ENCODE measurements at regions not wholly inside any gene's neighbourhood (a gene's known extent, or its start where the extent isn't known, plus 50 kb on each side); places are given as distances from the start of the nearest gene placed in this dataset.
A peak's percentile ranks its signal among the peaks of the same experiment; 100 is the strongest.

DNA sequence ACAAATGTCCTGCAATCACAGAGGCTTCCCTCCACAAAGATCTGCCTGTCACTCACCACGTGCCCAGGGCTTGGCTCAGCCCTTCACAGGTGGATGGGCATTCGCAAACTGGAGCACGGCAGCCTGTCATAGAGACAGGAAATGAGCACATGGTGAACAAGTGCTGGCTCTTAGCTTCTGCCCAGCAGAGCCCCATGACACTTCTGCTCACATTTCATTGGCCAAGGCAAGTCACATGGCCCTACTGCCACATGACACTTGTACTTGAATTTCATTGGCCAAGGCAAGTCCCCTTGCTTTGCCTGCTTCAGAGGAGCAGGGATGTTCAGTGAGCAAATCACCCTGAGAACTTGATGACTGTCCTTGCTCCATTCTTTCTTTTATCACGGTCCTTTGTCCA is 110.8 kb upstream of the PPP2R2D start:
- DNase-seq, result peak; percentile 34
- no peaks in the 10 kb centered on the region for H3K4me1 ChIP-seq
- H3K9me3 ChIP-seq, result no peaks in the 10 kb centered on the region
- H3K4me3 ChIP-seq, result no peak overlapping the region
- 83 to 100% methylated on average over 3 to 4 of the region's 4 CpGs for WGBS, 2 donors
- no peak overlapping the region for H3K27ac ChIP-seq
- H3K27me3 ChIP-seq, result no peaks in the 10 kb centered on the region
- intact Hi-C loops (cut with DNase I; ENCODE audit: low total_unique reads), result no loop called here
- H3K36me3 ChIP-seq (ENCODE audit: low read depth, missing control alignments), result no peaks in the 10 kb centered on the region
- no peak for TF ChIP-seq POLR2A (IDR thresholded peaks at IDR 0.05)
- no peak for TF ChIP-seq CTCF (IDR thresholded peaks at IDR 0.05)

DNA sequence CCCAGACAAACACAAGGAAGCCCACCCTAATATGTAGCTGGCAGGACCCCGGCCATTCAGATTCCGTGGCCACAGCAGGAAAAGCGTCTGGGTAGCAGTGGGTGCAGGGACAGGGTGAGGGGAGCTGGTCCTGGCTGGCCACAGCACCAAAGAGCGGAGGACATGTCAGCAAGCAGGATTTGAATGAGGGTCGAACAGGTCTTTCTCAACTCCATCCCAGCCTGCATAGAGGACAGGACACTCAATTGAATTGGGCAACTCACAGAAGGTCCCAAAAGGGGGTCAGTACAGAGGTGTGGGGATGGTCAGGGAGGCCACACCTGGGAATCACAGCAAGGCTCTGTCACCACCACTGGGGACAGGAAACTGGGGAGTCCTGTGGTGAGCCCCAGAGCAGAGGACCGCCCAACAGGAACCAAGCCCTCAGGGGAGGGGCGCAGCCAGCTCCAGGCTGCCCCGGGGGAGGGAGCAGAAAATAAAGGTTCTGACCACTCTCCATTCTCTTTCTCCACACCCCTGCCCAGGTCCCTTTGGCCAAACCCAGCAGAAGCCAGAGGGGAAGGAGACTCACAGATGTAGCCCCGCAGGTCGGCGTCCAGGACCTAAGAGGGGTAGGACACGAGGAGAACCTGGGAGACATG is 108.7 kb upstream of the PPP2R2D start:
- intact Hi-C loops (cut with DNase I; ENCODE audit: low total_unique reads), result no loop called here

GRCh38 chr10:131792809-131793208 is 108.0 kb upstream of the PPP2R2D start:
- 88 to 89% methylated on average over 6 to 7 of the region's 7 CpGs for WGBS, 2 donors
- Histone ChIP-seq H3K4me1 (no peaks in the 10 kb centered on the region), H3K27me3 (no peaks in the 10 kb centered on the region), H3K4me3 (no peak overlapping the region), H3K9me3 (no peaks in the 10 kb centered on the region), H3K36me3 (ENCODE audit: low read depth, missing control alignments) (no peaks in the 10 kb centered on the region), H3K27ac (no peak overlapping the region)
- TF ChIP-seq POLR2A (IDR thresholded peaks at IDR 0.05) (no peak), CTCF (IDR thresholded peaks at IDR 0.05) (no peak)
- DNase-seq, result no peak
- intact Hi-C loops (cut with DNase I; ENCODE audit: low total_unique reads), result no loop called here

More for the DNA sequence above, 108.7 kb upstream of the PPP2R2D start:
- TF ChIP-seq POLR2A (IDR thresholded peaks at IDR 0.05) (no peak), CTCF (IDR thresholded peaks at IDR 0.05) (no peak)
- H3K27me3 ChIP-seq, result no peaks in the 10 kb centered on the region
- H3K36me3 ChIP-seq (ENCODE audit: low read depth, missing control alignments), result no peaks in the 10 kb centered on the region
- H3K4me1 ChIP-seq, result no peaks in the 10 kb centered on the region
- 82 to 84% methylated on average over 12 of the region's 12 CpGs for WGBS, 2 donors
- H3K27ac ChIP-seq, result no peak overlapping the region
- H3K4me3 ChIP-seq, result no peak overlapping the region
- DNase-seq, result no peak
- no peaks in the 10 kb centered on the region for H3K9me3 ChIP-seq

GRCh38 chr10:131795761-131796160 is 105.0 kb upstream of the PPP2R2D start:
- no peaks in the 10 kb centered on the region for H3K36me3 ChIP-seq (ENCODE audit: low read depth, missing control alignments)
- intact Hi-C loops (cut with DNase I; ENCODE audit: low total_unique reads), result no loop called here
- TF ChIP-seq CTCF (IDR thresholded peaks at IDR 0.05) (no peak), POLR2A (IDR thresholded peaks at IDR 0.05) (no peak)
- no peak for DNase-seq
- no peak overlapping the region for H3K4me3 ChIP-seq
- 84 to 89% methylated on average over 2 of the region's 2 CpGs for WGBS, 2 donors
- no peaks in the 10 kb centered on the region for H3K4me1 ChIP-seq
- H3K9me3 ChIP-seq, result no peaks in the 10 kb centered on the region
- no peaks in the 10 kb centered on the region for H3K27me3 ChIP-seq
- H3K27ac ChIP-seq, result no peak overlapping the region

DNA sequence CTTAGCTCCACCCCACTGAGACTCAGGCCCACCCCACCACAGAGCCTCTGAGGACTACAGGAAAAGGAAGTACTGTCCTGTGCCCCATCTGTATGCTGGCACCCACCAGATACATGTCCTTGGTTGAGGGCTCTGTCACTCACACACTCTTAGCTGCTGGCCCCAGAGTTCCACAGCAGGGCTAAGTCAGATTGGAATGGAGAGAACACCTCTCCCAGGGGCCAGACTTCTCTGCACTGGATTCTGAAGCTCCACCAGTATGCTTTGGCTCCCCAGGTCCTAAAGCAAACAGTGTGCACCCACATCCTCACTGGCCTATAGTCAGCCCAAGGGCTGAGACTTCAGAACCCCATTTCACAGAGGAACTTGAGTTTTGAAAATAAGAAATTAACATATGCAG is 103.2 kb upstream of the PPP2R2D start:
- no peaks in the 10 kb centered on the region for H3K36me3 ChIP-seq (ENCODE audit: low read depth, missing control alignments)
- intact Hi-C loops (cut with DNase I; ENCODE audit: low total_unique reads), result no loop called here
- DNase-seq, result no peak
- TF ChIP-seq POLR2A (IDR thresholded peaks at IDR 0.05), result no peak
- no peak for TF ChIP-seq CTCF (IDR thresholded peaks at IDR 0.05)
- no peak overlapping the region for H3K4me3 ChIP-seq
- no peaks in the 10 kb centered on the region for H3K4me1 ChIP-seq
- no peaks in the 10 kb centered on the region for H3K27me3 ChIP-seq
- no peaks in the 10 kb centered on the region for H3K9me3 ChIP-seq
- H3K27ac ChIP-seq, result no peak overlapping the region

Measured in testis (tissue), 2 donors.